ENCODE measurements at regions not wholly inside any gene's neighbourhood (a gene's known extent, or its start where the extent isn't known, plus 50 kb on each side); places are given as distances from the start of the nearest gene placed in this dataset.
"Not testable (repeated sequence)": the region's sequence is repeated elsewhere in the genome, so short reads cannot be mapped to it uniquely, and the experiment has no call there.

- DNase-seq = no peak
Observed at GRCh38 chr15:81765816-81766215, 280.0 kb downstream of the MEX3B start.

- no peak for DNase-seq
Observed at GRCh38 chr15:81763304-81763703, 282.5 kb downstream of the MEX3B start.

- no peak for DNase-seq
Observed at GRCh38 chr15:81760686-81761085, 285.1 kb downstream of the MEX3B start.

- DNase-seq = no peak
Observed at GRCh38 chr15:81758818-81759284, 287.0 kb downstream of the MEX3B start.

GRCh38 chr15:81755626-81756025, 290.2 kb downstream of the MEX3B start:
- no peak for DNase-seq

- DNase-seq = no peak
Observed at GRCh38 chr15:81754078-81754477, 291.7 kb downstream of the MEX3B start.

- no peak for DNase-seq
Observed at GRCh38 chr15:81752974-81753373, 292.8 kb downstream of the MEX3B start.

GRCh38 chr15:81752546-81752942, 293.3 kb downstream of the MEX3B start:
- peak; percentile 62 to 71 for DNase-seq

- no peak for DNase-seq
Observed at GRCh38 chr15:81751816-81752545, 293.8 kb downstream of the MEX3B start.

- no peak for DNase-seq
Observed at GRCh38 chr15:81751256-81751655, 294.6 kb downstream of the MEX3B start.

GRCh38 chr15:81749716-81750375, 296.0 kb downstream of the MEX3B start:
- peak; percentile 38 to 55 for DNase-seq

GRCh38 chr15:81747482-81747881, 298.3 kb downstream of the MEX3B start:
- DNase-seq = peak; percentile 94 to 95

GRCh38 chr15:81747026-81747425, 298.8 kb downstream of the MEX3B start:
- DNase-seq = no peak

GRCh38 chr15:81744364-81744763, 301.5 kb downstream of the MEX3B start:
- DNase-seq = no peak

GRCh38 chr15:81740416-81740815, 305.4 kb downstream of the MEX3B start:
- DNase-seq = no peak

- DNase-seq = no peak
Observed at GRCh38 chr15:81729340-81729739, 316.5 kb downstream of the MEX3B start.

- DNase-seq = no peak
Observed at GRCh38 chr15:81728726-81729125, 317.1 kb downstream of the MEX3B start.

- no peak for DNase-seq
Observed at GRCh38 chr15:81725590-81725989, 320.2 kb downstream of the MEX3B start.

GRCh38 chr15:81724536-81724935, 321.3 kb downstream of the MEX3B start:
- DNase-seq = no peak

- no peak for DNase-seq
Observed at GRCh38 chr15:81723701-81724100, 322.1 kb downstream of the MEX3B start.

- DNase-seq = no peak
Observed at GRCh38 chr15:81723113-81723651, 322.6 kb downstream of the MEX3B start.

GRCh38 chr15:81716468-81716867, 329.4 kb downstream of the MEX3B start:
- DNase-seq = not testable (repeated sequence)

GRCh38 chr15:81710328-81710727, 335.5 kb downstream of the MEX3B start:
- DNase-seq = no peak

- DNase-seq = not testable (repeated sequence)
Observed at GRCh38 chr15:81706816-81707346, 332.9 kb upstream of the TMC3 start.

Data from Kasumi-1 (cell line).